ENCODE measurements at regions not wholly inside any gene's neighbourhood (a gene's known extent, or its start where the extent isn't known, plus 50 kb on each side); places are given as distances from the start of the nearest gene placed in this dataset.
A peak's percentile ranks its signal among the peaks of the same experiment; 100 is the strongest.

DNA sequence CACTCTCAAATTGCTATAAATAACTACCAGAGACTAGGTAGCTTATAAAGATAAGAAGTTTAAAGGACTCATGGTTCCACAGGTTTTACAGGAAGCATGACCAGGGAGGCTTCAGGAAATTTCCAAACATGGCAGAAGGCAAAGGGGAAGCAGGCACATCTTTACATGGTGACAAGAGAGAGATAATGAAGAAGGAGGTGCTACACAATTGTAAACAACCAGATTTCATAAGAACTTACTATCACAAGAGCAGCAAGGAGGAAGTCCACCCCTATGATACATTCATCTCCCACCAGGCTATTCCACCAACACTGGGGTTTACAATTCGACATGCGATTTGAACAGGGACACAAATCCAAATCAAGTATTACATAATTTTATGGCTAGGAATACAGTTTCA is 257.7 kb downstream of the BTG1 start:
- WGBS (ENCODE audit: insufficient coverage): no CpG with 5 or more reads among the region's 2 CpGs
- DNase-seq (no peak), ATAC-seq (replicated peaks in 1 of 4) (no peak)
- Mint-ChIP-seq H3K27ac (no peak overlapping the region), H3K36me3 (no peaks in the 10 kb centered on the region), H3K4me1 (peaks cover 6 to 12% (median 10%) of the 10 kb centered on the region in 3 donors), H3K4me3 (no peak overlapping the region), H3K9me3 (no peaks in the 10 kb centered on the region), H3K27me3 (no peaks in the 10 kb centered on the region)
- Histone ChIP-seq H3K27me3 (replicated peaks in 1 of 2; ENCODE audit: control insufficient read depth in 2 of 2, extremely low read depth in 1 of 2, insufficient read depth in 2 of 2, low read length in 1 of 2) (no peaks in the 10 kb centered on the region), H3K27ac (ENCODE audit: low read length) (no peak overlapping the region), H3K9me3 (no peaks in the 10 kb centered on the region), H3K36me3 (ENCODE audit: control insufficient read depth in 2 of 2, extremely low read depth in 1 of 2, insufficient read depth in 1 of 2, low read length in 1 of 2) (no peaks in the 10 kb centered on the region), H3K4me3 (ENCODE audit: control insufficient read depth in 1 of 2, extremely low read depth in 1 of 2, low read length in 1 of 2) (no peak overlapping the region), H3K4me1 (ENCODE audit: control insufficient read depth in 1 of 2, extremely low read depth in 1 of 2, insufficient read depth in 2 of 2, low read length in 2 of 2) (no peaks in the 10 kb centered on the region)
- POLR2A ChIA-PET: interaction anchor here (0.7 to 1.3 kb wide), 4 partner anchors 21 to 267 kb away, joined by 3 to 5 read pairs (median 3); no protein-coding TSS in a partner anchor
- CTCF ChIA-PET: interaction anchor here in 1 of 2 donors (2.7 kb wide), 1 partner anchor 76 kb away, joined by 9 read pairs; no protein-coding TSS in a partner anchor

DNA sequence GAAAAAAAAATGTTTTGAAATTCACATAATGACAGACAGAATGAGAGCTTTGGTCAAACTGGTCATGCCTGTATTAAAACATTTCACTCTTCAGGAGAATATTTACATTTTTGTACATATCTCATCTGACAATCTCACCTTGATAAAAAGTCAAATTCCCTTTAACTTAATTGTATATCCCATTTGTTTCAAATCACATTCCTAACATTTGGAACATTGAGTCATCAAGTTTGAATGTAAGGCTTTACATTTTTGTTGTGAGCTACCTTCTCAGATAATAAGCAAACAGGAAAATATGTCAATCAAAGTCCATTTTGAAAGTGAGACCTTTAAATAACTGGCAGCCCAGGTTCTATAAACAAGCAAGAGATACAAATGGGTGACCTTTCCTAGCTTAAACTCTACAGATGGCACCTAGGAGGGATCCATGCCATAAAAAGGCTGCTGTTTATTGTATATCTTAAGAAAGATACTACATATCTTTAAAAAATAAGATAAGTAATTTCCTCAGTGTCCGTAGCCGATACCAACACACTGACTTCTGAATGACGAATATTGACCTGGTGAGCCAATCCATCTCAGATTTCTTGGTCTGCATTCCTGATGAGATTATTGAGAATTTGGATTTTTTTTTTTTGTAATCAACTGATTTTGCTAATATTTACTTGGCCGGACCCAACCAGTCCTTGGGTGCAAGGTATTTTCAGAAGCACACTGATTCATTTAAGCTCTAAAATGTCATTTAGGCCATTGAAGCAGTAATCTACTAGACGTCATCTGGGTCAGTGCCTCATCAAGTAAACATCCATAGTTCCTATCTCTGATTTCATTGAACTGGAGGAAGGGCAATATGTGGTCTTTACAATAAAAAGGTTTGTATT is 259.6 kb downstream of the BTG1 start:
- CTCF ChIA-PET: interaction anchor here in 1 of 2 donors (0.5 to 2.7 kb wide), 3 partner anchors 18 to 238 kb away, joined by 3 to 9 read pairs (median 6); no protein-coding TSS in a partner anchor
- no peak overlapping the region for H3K4me3 Mint-ChIP-seq

DNA sequence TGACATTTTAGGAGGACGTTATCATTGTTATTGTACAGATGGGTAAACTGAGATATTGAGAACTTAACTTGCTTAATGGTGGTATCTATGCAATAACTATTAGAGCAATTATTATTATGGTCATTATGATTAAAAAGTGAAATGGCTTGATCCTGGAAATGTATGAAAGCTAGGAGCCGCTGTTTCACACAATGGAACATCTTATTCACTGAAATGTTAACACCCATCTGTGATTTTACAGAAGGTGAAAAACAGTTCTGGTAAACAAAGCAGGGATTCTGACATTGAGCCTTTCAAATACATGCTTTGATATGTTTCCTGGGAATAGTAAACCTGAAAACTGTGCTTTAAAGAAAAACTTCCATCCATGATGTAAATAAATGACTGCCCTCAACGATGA is 261.4 kb downstream of the BTG1 start:
- H3K36me3 ChIP-seq (ENCODE audit: control insufficient read depth in 2 of 2, extremely low read depth in 1 of 2, insufficient read depth in 1 of 2, low read length in 1 of 2): no peaks in the 10 kb centered on the region
- H3K36me3 Mint-ChIP-seq: no peaks in the 10 kb centered on the region
- no peak for DNase-seq
- CTCF ChIA-PET: interaction anchor here in 1 of 2 donors (0.7 to 1.8 kb wide), 3 partner anchors 19 to 92 kb away, joined by 3 to 7 read pairs (median 3); no protein-coding TSS in a partner anchor
- no peak overlapping the region for H3K27ac Mint-ChIP-seq
- H3K4me3 Mint-ChIP-seq: no peak overlapping the region
- H3K4me3 ChIP-seq (ENCODE audit: control insufficient read depth in 1 of 2, extremely low read depth in 1 of 2, low read length in 1 of 2): no peak overlapping the region
- H3K9me3 ChIP-seq: no peaks in the 10 kb centered on the region
- no peak overlapping the region for H3K27ac ChIP-seq (ENCODE audit: low read length)
- ATAC-seq (replicated peaks in 1 of 4): no peak
- no CpG with 5 or more reads among the region's 3 CpGs for WGBS (ENCODE audit: insufficient coverage)
- no peaks in the 10 kb centered on the region for H3K27me3 ChIP-seq (replicated peaks in 1 of 2; ENCODE audit: control insufficient read depth in 2 of 2, extremely low read depth in 1 of 2, insufficient read depth in 2 of 2, low read length in 1 of 2)
- peaks cover 27 to 30% (median 30%) of the 10 kb centered on the region in 3 donors for H3K4me1 Mint-ChIP-seq
- POLR2A ChIA-PET: interaction anchor here in 1 of 2 donors (0.6 kb wide), 1 partner anchor 666 kb away, joined by 5 read pairs; no protein-coding TSS in a partner anchor
- no peaks in the 10 kb centered on the region for H3K9me3 Mint-ChIP-seq
- H3K27me3 Mint-ChIP-seq: no peaks in the 10 kb centered on the region
- H3K4me1 ChIP-seq (ENCODE audit: control insufficient read depth in 1 of 2, extremely low read depth in 1 of 2, insufficient read depth in 2 of 2, low read length in 2 of 2): peaks cover 9 to 18% of the 10 kb centered on the region in 2 experiments

More for the DNA sequence above, 259.6 kb downstream of the BTG1 start:
- H3K27me3 ChIP-seq (replicated peaks in 1 of 2; ENCODE audit: control insufficient read depth in 2 of 2, extremely low read depth in 1 of 2, insufficient read depth in 2 of 2, low read length in 1 of 2): no peaks in the 10 kb centered on the region
- DNase-seq: no peak
- POLR2A ChIA-PET: interaction anchor here (0.6 to 0.9 kb wide), 3 partner anchors 8 to 260 kb away, joined by 3 to 4 read pairs (median 3); partner anchors contain the start of gene BTG1 (in 1 of the 2)
- 100% methylated on average over 4 of the region's 5 CpGs for WGBS (ENCODE audit: insufficient coverage)
- no peaks in the 10 kb centered on the region for H3K9me3 ChIP-seq
- no peak for ATAC-seq (replicated peaks in 1 of 4)
- no peak overlapping the region for H3K4me3 ChIP-seq (ENCODE audit: control insufficient read depth in 1 of 2, extremely low read depth in 1 of 2, low read length in 1 of 2)
- no peak overlapping the region for H3K27ac ChIP-seq (ENCODE audit: low read length)
- Mint-ChIP-seq H3K9me3 (no peaks in the 10 kb centered on the region), H3K27ac (no peak overlapping the region), H3K4me1 (peaks cover 9 to 13% (median 12%) of the 10 kb centered on the region in 3 donors), H3K36me3 (no peaks in the 10 kb centered on the region), H3K27me3 (no peaks in the 10 kb centered on the region)
- no peaks in the 10 kb centered on the region for H3K4me1 ChIP-seq (ENCODE audit: control insufficient read depth in 1 of 2, extremely low read depth in 1 of 2, insufficient read depth in 2 of 2, low read length in 2 of 2)
- no peaks in the 10 kb centered on the region for H3K36me3 ChIP-seq (ENCODE audit: control insufficient read depth in 2 of 2, extremely low read depth in 1 of 2, insufficient read depth in 1 of 2, low read length in 1 of 2)

DNA sequence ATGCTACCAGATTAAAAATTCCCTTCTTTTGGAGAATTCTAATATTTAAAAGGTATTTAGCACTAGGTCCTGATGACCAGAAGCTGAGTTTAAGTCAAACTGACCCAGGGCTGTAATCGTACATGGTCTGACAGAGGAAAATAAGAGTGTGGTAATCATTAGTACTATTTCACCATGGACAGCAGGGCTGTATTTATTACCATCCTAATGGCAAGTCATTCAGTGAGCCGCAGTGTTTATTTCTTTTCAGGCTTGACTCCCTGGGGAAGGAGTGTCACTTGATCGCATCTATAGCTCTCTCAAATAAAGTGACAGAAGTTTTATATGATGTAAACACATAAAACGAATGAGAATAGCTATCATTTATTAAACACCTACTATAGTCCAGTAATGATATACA is 261.8 kb downstream of the BTG1 start:
- Histone ChIP-seq H3K4me3 (ENCODE audit: control insufficient read depth in 1 of 2, extremely low read depth in 1 of 2, low read length in 1 of 2) (no peak overlapping the region), H3K27ac (ENCODE audit: low read length) (no peak overlapping the region), H3K27me3 (replicated peaks in 1 of 2; ENCODE audit: control insufficient read depth in 2 of 2, extremely low read depth in 1 of 2, insufficient read depth in 2 of 2, low read length in 1 of 2) (no peaks in the 10 kb centered on the region), H3K36me3 (ENCODE audit: control insufficient read depth in 2 of 2, extremely low read depth in 1 of 2, insufficient read depth in 1 of 2, low read length in 1 of 2) (no peaks in the 10 kb centered on the region), H3K4me1 (ENCODE audit: control insufficient read depth in 1 of 2, extremely low read depth in 1 of 2, insufficient read depth in 2 of 2, low read length in 2 of 2) (peaks cover 9 to 21% of the 10 kb centered on the region in 2 experiments), H3K9me3 (no peaks in the 10 kb centered on the region)
- no CpG with 5 or more reads among the region's 4 CpGs for WGBS (ENCODE audit: insufficient coverage)
- Mint-ChIP-seq H3K27ac (no peak overlapping the region), H3K36me3 (no peaks in the 10 kb centered on the region), H3K4me3 (no peak overlapping the region), H3K9me3 (no peaks in the 10 kb centered on the region), H3K4me1 (peaks cover 28 to 34% (median 33%) of the 10 kb centered on the region in 3 donors), H3K27me3 (no peaks in the 10 kb centered on the region)
- no peak for DNase-seq
- CTCF ChIA-PET: interaction anchor here in 1 of 2 donors (0.7 to 1.8 kb wide), 4 partner anchors 19 to 92 kb away, joined by 3 to 7 read pairs (median 3); no protein-coding TSS in a partner anchor
- no peak for ATAC-seq (replicated peaks in 1 of 4)
- POLR2A ChIA-PET: interaction anchor here (0.6 kb wide), 4 partner anchors 107 to 666 kb away, joined by 4 to 6 read pairs (median 6); no protein-coding TSS in a partner anchor

DNA sequence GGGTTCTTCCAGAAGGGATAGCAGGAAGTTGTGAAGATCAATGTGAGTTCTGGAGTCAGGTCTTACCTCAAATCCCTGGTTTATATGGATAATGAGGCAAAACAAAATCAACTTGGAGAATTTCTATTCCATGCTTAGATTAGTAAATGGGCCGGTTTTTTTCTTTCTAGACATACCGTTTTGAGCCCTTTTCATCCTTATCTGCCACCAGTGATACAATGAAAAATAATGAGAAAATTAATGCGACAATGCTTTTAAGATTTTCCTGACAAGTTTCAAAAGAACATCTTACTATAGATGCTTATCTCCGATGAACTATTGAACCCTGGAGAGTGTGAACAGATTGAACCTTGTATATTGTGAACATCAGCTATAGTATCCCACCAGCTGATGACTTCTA is 262.7 kb downstream of the BTG1 start:
- H3K9me3 Mint-ChIP-seq: no peaks in the 10 kb centered on the region
- ATAC-seq (replicated peaks in 1 of 4) (no peak), DNase-seq (no peak)
- H3K27ac ChIP-seq (ENCODE audit: low read length): no peak overlapping the region
- CTCF ChIA-PET: interaction anchor here (0.7 to 1.8 kb wide), 3 partner anchors 47 to 71 kb away, joined by 3 to 7 read pairs (median 3); no protein-coding TSS in a partner anchor
- H3K4me3 Mint-ChIP-seq: no peak overlapping the region
- peaks cover 33 to 41% (median 39%) of the 10 kb centered on the region in 3 donors for H3K4me1 Mint-ChIP-seq
- peak overlapping the region in 1 of 2 donors; percentile 48 for H3K27ac Mint-ChIP-seq
- no peak overlapping the region for H3K4me3 ChIP-seq (ENCODE audit: control insufficient read depth in 1 of 2, extremely low read depth in 1 of 2, low read length in 1 of 2)
- H3K9me3 ChIP-seq: no peaks in the 10 kb centered on the region
- H3K36me3 ChIP-seq (ENCODE audit: control insufficient read depth in 2 of 2, extremely low read depth in 1 of 2, insufficient read depth in 1 of 2, low read length in 1 of 2): no peaks in the 10 kb centered on the region
- H3K4me1 ChIP-seq (ENCODE audit: control insufficient read depth in 1 of 2, extremely low read depth in 1 of 2, insufficient read depth in 2 of 2, low read length in 2 of 2): peaks cover 11 to 26% of the 10 kb centered on the region in 2 experiments
- no peaks in the 10 kb centered on the region for H3K27me3 Mint-ChIP-seq
- no peaks in the 10 kb centered on the region for H3K27me3 ChIP-seq (replicated peaks in 1 of 2; ENCODE audit: control insufficient read depth in 2 of 2, extremely low read depth in 1 of 2, insufficient read depth in 2 of 2, low read length in 1 of 2)
- WGBS (ENCODE audit: insufficient coverage): no CpG with 5 or more reads among the region's 4 CpGs
- no peaks in the 10 kb centered on the region for H3K36me3 Mint-ChIP-seq
- POLR2A ChIA-PET: interaction anchor here (0.6 kb wide), 2 partner anchors 254 to 259 kb away, joined by 3 to 4 read pairs; no protein-coding TSS in a partner anchor

DNA sequence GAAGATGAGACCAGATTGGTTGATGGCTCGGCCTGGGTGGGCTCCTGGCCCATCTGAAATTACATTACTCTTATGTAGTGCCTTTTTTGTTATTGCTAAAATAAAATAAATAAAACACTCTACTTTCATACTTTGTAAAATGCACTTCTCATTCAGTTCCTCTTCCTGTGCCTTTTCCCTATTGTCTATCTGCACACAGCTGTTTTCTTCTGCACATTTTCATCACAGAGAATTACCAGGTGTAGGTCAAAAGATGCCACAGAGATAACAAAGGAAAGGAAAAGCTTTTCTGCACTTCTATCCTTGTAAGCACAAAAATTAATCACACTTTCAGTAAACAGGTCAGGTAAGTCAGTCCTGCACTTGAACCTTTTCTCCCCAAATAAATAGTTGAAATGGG is 265.1 kb downstream of the BTG1 start:
- POLR2A ChIA-PET: interaction anchor here (0.6 to 0.7 kb wide), 4 partner anchors 86 to 730 kb away, joined by 3 to 13 read pairs (median 3); no protein-coding TSS in a partner anchor
- Histone ChIP-seq H3K4me1 (ENCODE audit: control insufficient read depth in 1 of 2, extremely low read depth in 1 of 2, insufficient read depth in 2 of 2, low read length in 2 of 2) (peaks cover 30 to 47% of the 10 kb centered on the region in 2 experiments), H3K4me3 (ENCODE audit: control insufficient read depth in 1 of 2, extremely low read depth in 1 of 2, low read length in 1 of 2) (no peak overlapping the region), H3K9me3 (no peaks in the 10 kb centered on the region), H3K27me3 (replicated peaks in 1 of 2; ENCODE audit: control insufficient read depth in 2 of 2, extremely low read depth in 1 of 2, insufficient read depth in 2 of 2, low read length in 1 of 2) (no peaks in the 10 kb centered on the region), H3K27ac (ENCODE audit: low read length) (no peak overlapping the region), H3K36me3 (ENCODE audit: control insufficient read depth in 2 of 2, extremely low read depth in 1 of 2, insufficient read depth in 1 of 2, low read length in 1 of 2) (no peaks in the 10 kb centered on the region)
- H3K27me3 Mint-ChIP-seq: no peaks in the 10 kb centered on the region
- peak overlapping the region; percentile 62 to 67 for H3K27ac Mint-ChIP-seq
- H3K4me1 Mint-ChIP-seq: peaks cover 54 to 64% (median 61%) of the 10 kb centered on the region in 3 donors
- CTCF ChIA-PET: interaction anchor here in 1 of 2 donors (2.2 kb wide), 1 partner anchor 69 kb away, joined by 7 read pairs; no protein-coding TSS in a partner anchor
- peaks cover 0 to 5% (median under 1%) of the 10 kb centered on the region in 3 donors for H3K9me3 Mint-ChIP-seq
- peaks cover 8% of the 10 kb centered on the region for H3K36me3 Mint-ChIP-seq
- ATAC-seq (replicated peaks in 1 of 4): no peak
- WGBS (ENCODE audit: insufficient coverage): no CpG with 5 or more reads among the region's 1 CpG
- peak overlapping the region in 1 of 3 donors; percentile 30 for H3K4me3 Mint-ChIP-seq
- no peak for DNase-seq

All from T-cell (primary cell).